ENCODE measurements at regions not wholly inside any gene's neighbourhood (a gene's known extent, or its start where the extent isn't known, plus 50 kb on each side); places are given as distances from the start of the nearest gene placed in this dataset.

GRCh38 chr22:27655582-27656185 is 145.9 kb downstream of the MN1 start:
- DNase-seq = no peak

- DNase-seq = no peak
Observed at GRCh38 chr22:27656970-27657369, 144.6 kb downstream of the MN1 start.

GRCh38 chr22:27660306-27660705 is 141.2 kb downstream of the MN1 start:
- DNase-seq = no peak

- DNase-seq = no peak
Observed at GRCh38 chr22:27662359-27663301, 138.9 kb downstream of the MN1 start.

- DNase-seq = no peak
Observed at GRCh38 chr22:27663812-27664211, 137.7 kb downstream of the MN1 start.

- DNase-seq = no peak
Observed at GRCh38 chr22:27666272-27666997, 135.1 kb downstream of the MN1 start.

GRCh38 chr22:27667121-27667843 is 134.3 kb downstream of the MN1 start:
- no peak for DNase-seq

- DNase-seq = no peak
Observed at GRCh38 chr22:27668828-27669797, 132.4 kb downstream of the MN1 start.

- DNase-seq = no peak
Observed at GRCh38 chr22:27669798-27670599, 131.6 kb downstream of the MN1 start.

GRCh38 chr22:27670701-27671412 is 130.7 kb downstream of the MN1 start:
- DNase-seq = no peak

GRCh38 chr22:27671413-27671935 is 130.1 kb downstream of the MN1 start:
- no peak for DNase-seq

- DNase-seq = no peak
Observed at GRCh38 chr22:27672721-27673418, 128.7 kb downstream of the MN1 start.

GRCh38 chr22:27673839-27674238 is 127.7 kb downstream of the MN1 start:
- DNase-seq = no peak

GRCh38 chr22:27674261-27674923 is 127.2 kb downstream of the MN1 start:
- no peak for DNase-seq

- no peak for DNase-seq
Observed at GRCh38 chr22:27676545-27677213, 124.9 kb downstream of the MN1 start.

GRCh38 chr22:27677905-27678458 is 123.6 kb downstream of the MN1 start:
- DNase-seq = no peak

GRCh38 chr22:27679176-27679575 is 122.4 kb downstream of the MN1 start:
- DNase-seq = no peak

Measured in hindlimb muscle (tissue), 1 donor.